ENCODE measurements at regions not wholly inside any gene's neighbourhood (a gene's known extent, or its start where the extent isn't known, plus 50 kb on each side); places are given as distances from the start of the nearest gene placed in this dataset.
"Not testable (repeated sequence)": the region's sequence is repeated elsewhere in the genome, so short reads cannot be mapped to it uniquely, and the experiment has no call there.

GRCh38 chr1:60949826-60950197 lies 132.5 kb upstream of the NFIA start:
- Mint-ChIP-seq H3K27ac (no peak overlapping the region), H3K27me3 (ENCODE audit: low read depth) (peaks cover 3% of the 10 kb centered on the region), H3K36me3 (ENCODE audit: low read depth) (no peaks in the 10 kb centered on the region), H3K4me3 (no peak overlapping the region), H3K9me3 (no peaks in the 10 kb centered on the region), H3K4me1 (ENCODE audit: low read depth) (peaks cover 3% of the 10 kb centered on the region)
- no peak for DNase-seq (ENCODE audit: low spot score)

DNA sequence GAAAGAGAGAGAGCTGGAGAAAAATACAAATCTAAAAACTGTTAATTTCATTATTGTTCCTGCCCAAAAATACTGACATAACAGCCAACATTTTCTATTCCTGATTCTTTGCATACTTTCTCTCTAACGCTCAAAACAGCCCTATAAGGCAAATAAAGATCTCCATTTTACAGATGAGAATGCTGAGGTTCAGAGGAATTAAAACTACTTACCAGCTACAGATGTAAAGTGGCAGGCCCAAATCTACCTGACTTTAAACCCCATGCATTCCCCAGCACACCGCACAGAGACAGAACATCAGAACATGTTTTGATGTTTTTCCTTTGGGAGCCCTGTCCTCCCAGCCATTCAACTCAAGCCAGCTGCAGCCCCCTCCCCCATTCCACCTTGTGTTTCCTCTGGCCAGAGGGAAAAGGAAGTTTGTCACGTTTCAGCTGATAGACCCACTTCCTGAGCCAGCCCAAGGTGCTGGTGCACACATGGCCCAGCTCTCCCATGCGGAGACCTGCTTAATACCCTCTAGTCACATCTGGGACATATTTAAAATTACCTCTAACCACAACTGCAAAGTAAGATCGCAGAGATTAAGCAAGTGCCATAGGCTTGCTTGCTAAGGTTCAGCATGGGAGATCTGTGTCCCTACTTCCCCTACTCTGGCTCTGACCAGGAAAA lies 133.1 kb upstream of the NFIA start:
- Mint-ChIP-seq H3K4me1 (ENCODE audit: low read depth) (peaks cover 3% of the 10 kb centered on the region), H3K36me3 (ENCODE audit: low read depth) (no peaks in the 10 kb centered on the region), H3K27ac (no peak overlapping the region), H3K4me3 (no peak overlapping the region), H3K27me3 (ENCODE audit: low read depth) (peaks cover 3% of the 10 kb centered on the region), H3K9me3 (no peaks in the 10 kb centered on the region)
- no peak for DNase-seq (ENCODE audit: low spot score)

DNA sequence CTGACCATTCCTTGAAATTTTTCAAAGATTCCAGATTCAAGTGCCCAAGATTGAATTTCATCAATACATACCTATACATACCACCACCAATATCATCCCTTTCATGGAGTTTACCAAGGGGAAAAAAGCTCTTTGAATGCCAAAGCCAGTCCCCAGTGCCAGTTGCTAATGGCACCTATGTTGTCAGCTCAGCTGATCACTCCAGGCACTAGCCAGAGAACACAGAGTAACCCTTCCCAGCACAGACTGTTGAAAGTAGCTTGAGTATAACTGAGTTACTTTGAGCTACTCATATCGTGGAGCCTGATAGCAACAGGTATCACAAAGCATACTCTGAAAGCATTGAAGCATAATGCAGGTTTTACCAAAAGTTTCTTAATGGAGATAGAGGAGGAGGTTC lies 133.9 kb upstream of the NFIA start:
- DNase-seq (ENCODE audit: low spot score): no peak
- Mint-ChIP-seq H3K4me3 (no peak overlapping the region), H3K27ac (no peak overlapping the region), H3K4me1 (ENCODE audit: low read depth) (peaks cover 3% of the 10 kb centered on the region), H3K9me3 (no peaks in the 10 kb centered on the region), H3K36me3 (ENCODE audit: low read depth) (no peaks in the 10 kb centered on the region), H3K27me3 (ENCODE audit: low read depth) (peaks cover 3% of the 10 kb centered on the region)

GRCh38 chr1:60947367-60947766 lies 135.0 kb upstream of the NFIA start:
- H3K27ac Mint-ChIP-seq: no peak overlapping the region
- DNase-seq (ENCODE audit: low spot score): no peak
- H3K9me3 Mint-ChIP-seq: no peaks in the 10 kb centered on the region
- peaks cover 3% of the 10 kb centered on the region for H3K27me3 Mint-ChIP-seq (ENCODE audit: low read depth)
- peaks cover 3% of the 10 kb centered on the region for H3K4me1 Mint-ChIP-seq (ENCODE audit: low read depth)
- H3K4me3 Mint-ChIP-seq: no peak overlapping the region
- no peaks in the 10 kb centered on the region for H3K36me3 Mint-ChIP-seq (ENCODE audit: low read depth)

- Mint-ChIP-seq H3K9me3 (no peaks in the 10 kb centered on the region), H3K27me3 (ENCODE audit: low read depth) (peaks cover 2% of the 10 kb centered on the region), H3K36me3 (ENCODE audit: low read depth) (no peaks in the 10 kb centered on the region), H3K27ac (no peak overlapping the region), H3K4me1 (ENCODE audit: low read depth) (no peaks in the 10 kb centered on the region), H3K4me3 (no peak overlapping the region)
- DNase-seq (ENCODE audit: low spot score): no peak
These were observed 139.3 kb upstream of the NFIA start for GRCh38 chr1:60942896-60943638.

DNA sequence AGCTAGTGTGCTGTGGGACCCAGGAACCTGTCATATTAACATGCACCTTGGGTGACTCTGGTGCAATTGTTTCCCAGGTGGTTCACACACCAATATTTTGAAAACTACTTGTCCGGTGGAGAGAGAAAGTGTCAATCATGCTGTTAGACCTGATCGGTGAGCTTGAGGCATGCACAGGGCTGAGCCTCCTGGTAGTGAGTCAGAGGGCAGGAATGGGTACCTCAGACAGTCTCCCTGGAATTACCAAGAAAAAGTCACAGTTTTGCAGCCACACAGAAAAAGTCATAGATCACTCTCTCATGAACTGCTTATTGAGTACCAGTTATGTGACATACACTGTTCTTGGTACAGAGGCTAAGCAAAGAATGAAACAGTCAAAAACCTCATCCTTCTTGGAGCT lies 140.1 kb upstream of the NFIA start:
- H3K27me3 Mint-ChIP-seq (ENCODE audit: low read depth): peaks cover 3% of the 10 kb centered on the region
- H3K36me3 Mint-ChIP-seq (ENCODE audit: low read depth): no peaks in the 10 kb centered on the region
- no peaks in the 10 kb centered on the region for H3K4me1 Mint-ChIP-seq (ENCODE audit: low read depth)
- no peak overlapping the region for H3K27ac Mint-ChIP-seq
- no peaks in the 10 kb centered on the region for H3K9me3 Mint-ChIP-seq
- no peak overlapping the region for H3K4me3 Mint-ChIP-seq
- DNase-seq (ENCODE audit: low spot score): no peak

DNA sequence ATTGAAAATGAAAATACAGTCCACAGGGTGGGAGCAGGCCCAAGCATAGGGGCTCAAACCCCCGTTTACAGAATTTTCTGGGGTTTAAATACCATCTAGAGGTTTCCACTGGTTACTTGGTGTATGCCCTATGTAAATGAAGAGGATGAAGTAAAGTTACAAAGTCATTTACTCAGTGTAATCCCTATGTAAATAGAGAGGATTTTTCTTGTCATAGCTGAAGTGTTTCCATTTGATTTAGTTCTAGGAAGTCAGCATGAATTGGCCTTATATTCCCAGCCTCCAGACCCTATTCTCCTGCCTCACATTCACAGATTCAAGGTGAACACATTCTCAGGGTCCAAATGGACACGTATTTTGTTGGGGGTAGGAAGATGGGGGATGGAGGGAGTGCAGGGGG lies 141.7 kb upstream of the NFIA start:
- not testable (repeated sequence) for DNase-seq (ENCODE audit: low spot score); H3K27me3 Mint-ChIP-seq (ENCODE audit: low read depth); H3K9me3 Mint-ChIP-seq; H3K36me3 Mint-ChIP-seq (ENCODE audit: low read depth); H3K27ac Mint-ChIP-seq; H3K4me1 Mint-ChIP-seq (ENCODE audit: low read depth); H3K4me3 Mint-ChIP-seq

- no peaks in the 10 kb centered on the region for H3K9me3 Mint-ChIP-seq
- no peaks in the 10 kb centered on the region for H3K4me1 Mint-ChIP-seq (ENCODE audit: low read depth)
- no peak overlapping the region for H3K27ac Mint-ChIP-seq
- H3K4me3 Mint-ChIP-seq: no peak overlapping the region
- H3K27me3 Mint-ChIP-seq (ENCODE audit: low read depth): peaks cover 5% of the 10 kb centered on the region
- no peaks in the 10 kb centered on the region for H3K36me3 Mint-ChIP-seq (ENCODE audit: low read depth)
- DNase-seq (ENCODE audit: low spot score): no peak
These were observed 144.6 kb upstream of the NFIA start for GRCh38 chr1:60937720-60938119.

DNA sequence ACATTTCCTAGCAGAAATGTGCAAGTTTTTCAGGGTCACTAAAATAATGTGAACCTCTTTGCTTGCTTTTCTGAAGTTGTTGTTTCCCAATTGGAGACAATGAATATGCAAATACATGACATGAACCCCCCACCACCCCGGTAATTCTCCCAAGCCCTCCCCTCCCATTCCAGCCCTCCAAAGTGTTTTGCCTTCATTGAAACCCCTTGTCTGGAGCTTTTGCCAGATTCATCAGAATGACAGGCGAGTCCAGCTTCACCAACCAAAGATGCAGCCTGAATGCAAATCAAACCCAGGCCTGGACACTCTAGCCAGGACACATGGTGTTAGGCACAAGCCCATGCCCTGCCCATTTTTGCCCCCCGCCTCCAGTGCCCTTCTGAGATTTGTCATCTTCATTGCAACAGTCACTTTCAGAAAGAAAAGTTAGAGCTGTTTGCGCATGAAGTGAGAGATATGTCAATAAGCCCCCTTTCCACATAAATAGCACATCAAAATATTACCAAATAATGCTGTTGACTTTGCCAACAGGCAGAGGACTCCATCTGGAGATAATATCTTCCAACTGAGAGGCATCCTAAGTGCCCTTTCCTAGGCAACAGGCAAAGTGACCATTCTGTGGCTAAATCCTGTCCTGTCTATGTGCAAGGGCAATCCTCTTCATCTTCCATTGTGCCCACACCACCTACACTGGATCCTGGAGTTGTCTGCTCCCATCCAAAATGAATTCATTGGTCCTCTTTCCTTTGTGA lies 145.6 kb upstream of the NFIA start:
- no peaks in the 10 kb centered on the region for H3K36me3 Mint-ChIP-seq (ENCODE audit: low read depth)

GRCh38 chr1:60936163-60936562 lies 146.2 kb upstream of the NFIA start:
- no peak overlapping the region for H3K27ac Mint-ChIP-seq
- H3K4me3 Mint-ChIP-seq: no peak overlapping the region
- DNase-seq (ENCODE audit: low spot score): no peak
- no peaks in the 10 kb centered on the region for H3K36me3 Mint-ChIP-seq (ENCODE audit: low read depth)
- no peaks in the 10 kb centered on the region for H3K9me3 Mint-ChIP-seq
- no peaks in the 10 kb centered on the region for H3K4me1 Mint-ChIP-seq (ENCODE audit: low read depth)
- peaks cover 5% of the 10 kb centered on the region for H3K27me3 Mint-ChIP-seq (ENCODE audit: low read depth)

More for the DNA sequence above, 145.6 kb upstream of the NFIA start:
- Mint-ChIP-seq H3K27me3 (ENCODE audit: low read depth) (peaks cover 5% of the 10 kb centered on the region), H3K4me3 (no peak overlapping the region), H3K27ac (no peak overlapping the region), H3K4me1 (ENCODE audit: low read depth) (no peaks in the 10 kb centered on the region), H3K9me3 (no peaks in the 10 kb centered on the region)
- no peak for DNase-seq (ENCODE audit: low spot score)

DNA sequence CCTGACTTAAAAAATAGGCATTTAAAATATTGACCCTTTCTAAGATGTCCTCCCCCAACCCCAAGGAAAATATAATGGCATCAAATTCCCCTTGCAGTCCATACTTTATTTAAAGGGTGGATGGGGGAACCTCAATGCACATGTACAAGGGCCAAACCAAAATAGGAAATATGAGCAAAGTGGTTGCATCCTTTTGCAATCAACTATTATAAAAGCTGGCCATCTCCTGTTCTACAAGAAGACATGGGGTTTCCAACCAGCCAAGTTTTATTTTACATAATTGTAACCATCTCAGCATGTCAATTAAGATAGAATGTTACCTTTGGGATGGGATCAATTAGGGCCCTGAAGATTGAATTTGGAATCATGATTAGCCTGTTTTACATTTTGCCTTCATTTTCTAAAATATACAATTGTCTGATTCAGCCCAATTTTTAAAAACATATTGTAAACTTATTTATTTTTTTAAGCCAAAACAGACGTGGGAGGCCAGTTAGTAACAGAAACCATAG lies 146.7 kb upstream of the NFIA start:
- H3K27ac Mint-ChIP-seq: no peak overlapping the region
- H3K4me3 Mint-ChIP-seq: no peak overlapping the region
- no peaks in the 10 kb centered on the region for H3K9me3 Mint-ChIP-seq
- H3K27me3 Mint-ChIP-seq (ENCODE audit: low read depth): peaks cover 5% of the 10 kb centered on the region
- no peaks in the 10 kb centered on the region for H3K4me1 Mint-ChIP-seq (ENCODE audit: low read depth)
- H3K36me3 Mint-ChIP-seq (ENCODE audit: low read depth): no peaks in the 10 kb centered on the region
- DNase-seq (ENCODE audit: low spot score): no peak

GRCh38 chr1:60930130-60930529 lies 152.2 kb upstream of the NFIA start:
- Mint-ChIP-seq H3K27me3 (ENCODE audit: low read depth) (no peaks in the 10 kb centered on the region), H3K4me3 (no peak overlapping the region), H3K9me3 (no peaks in the 10 kb centered on the region), H3K4me1 (ENCODE audit: low read depth) (no peaks in the 10 kb centered on the region), H3K36me3 (ENCODE audit: low read depth) (no peaks in the 10 kb centered on the region), H3K27ac (no peak overlapping the region)
- no peak for DNase-seq (ENCODE audit: low spot score)

DNA sequence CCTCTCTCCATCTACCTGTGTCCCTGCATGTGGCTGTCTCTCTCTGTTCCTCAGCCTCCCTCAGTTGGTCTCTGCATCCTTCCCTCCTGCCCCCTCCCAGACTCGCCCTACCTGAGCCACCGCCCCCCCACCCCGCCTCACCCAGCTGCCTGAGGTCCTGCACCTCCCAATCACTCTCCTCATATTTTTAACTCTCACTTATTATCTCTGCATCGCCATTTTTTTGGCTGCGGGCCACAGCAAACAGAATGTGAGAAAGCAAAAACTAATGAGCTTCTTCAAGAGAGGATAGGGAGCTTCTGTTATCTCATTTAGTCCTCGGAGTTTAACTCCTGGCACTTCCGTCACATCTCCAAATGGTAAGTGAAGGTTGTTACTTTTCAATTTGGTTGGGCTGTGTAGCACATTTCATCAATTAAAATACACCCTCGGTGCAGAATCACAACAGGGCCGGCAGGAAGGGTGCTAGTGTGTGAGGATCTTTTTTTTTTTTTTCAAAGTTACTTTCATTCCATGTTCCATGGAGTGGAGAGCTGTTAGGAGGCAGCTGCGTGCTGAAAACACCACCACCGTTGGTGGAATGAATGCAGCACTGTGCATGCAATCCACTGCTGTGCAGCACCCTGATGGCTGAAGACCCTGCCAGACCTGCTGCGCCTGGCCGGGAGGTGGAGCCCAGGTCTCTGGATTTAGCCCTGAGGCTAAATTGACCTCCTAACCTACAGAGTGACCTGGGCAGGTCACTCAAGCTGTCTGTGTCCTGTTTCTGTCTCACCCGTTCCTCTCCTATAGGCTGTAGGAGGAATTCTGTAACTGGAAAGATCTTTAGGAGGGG lies 157.2 kb upstream of the NFIA start:
- no peaks in the 10 kb centered on the region for H3K9me3 Mint-ChIP-seq
- H3K4me3 Mint-ChIP-seq: no peak overlapping the region
- no peak overlapping the region for H3K27ac Mint-ChIP-seq
- H3K4me1 Mint-ChIP-seq (ENCODE audit: low read depth): no peaks in the 10 kb centered on the region
- DNase-seq (ENCODE audit: low spot score): no peak
- H3K36me3 Mint-ChIP-seq (ENCODE audit: low read depth): no peaks in the 10 kb centered on the region
- no peaks in the 10 kb centered on the region for H3K27me3 Mint-ChIP-seq (ENCODE audit: low read depth)

All from T-helper 2 cell treated with Interferon-gamma antibody and Interleukin-4, amounts not matched to agents 5 μg/mL and 100 μg/mL, for 36 hours (primary cell).